Neural progenitor cell (in vitro differentiated cells): ENCODE measurements at regions not wholly inside any gene's neighbourhood (a gene's known extent, or its start where the extent isn't known, plus 50 kb on each side); places are given as distances from the start of the nearest gene placed in this dataset.

Experiments used
- CTCF ChIP-seq: fragments of 200-600 bp; sonication (generic); IDR thresholded peaks from 2 replicates; pipeline ENCODE4 v1.5.1; 2017; ENCODE audit warnings: antibody characterized with exemption, mild to moderate bottlenecking
- EZH2 ChIP-seq: fragments of 200-600 bp; sonication (generic); IDR thresholded peaks from 2 replicates; pipeline ENCODE4 v1.6.1; 2017; ENCODE audit warnings: antibody characterized with exemption, mild to moderate bottlenecking, moderate library complexity

DNA sequence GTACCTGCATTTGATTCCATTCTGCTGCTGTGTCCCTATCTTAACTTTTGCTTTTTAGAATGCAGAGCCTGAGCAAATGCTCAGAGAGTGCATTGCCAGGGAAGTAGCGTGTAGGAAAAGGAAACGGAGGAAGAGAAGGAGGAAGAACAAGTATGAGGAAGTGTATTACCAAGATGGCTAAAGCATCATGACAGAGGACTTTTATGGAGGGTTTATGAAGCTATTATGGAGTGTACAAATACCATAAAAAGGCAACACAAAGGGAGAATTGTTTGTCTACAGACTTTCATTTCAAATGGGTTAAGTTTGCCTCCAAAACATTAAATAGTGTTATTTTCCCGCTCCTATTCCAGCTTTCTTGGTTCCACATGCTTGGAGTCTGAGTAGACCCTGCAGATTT is 1899.8 kb upstream of the NUDT12 start:
- TF ChIP-seq EZH2 = no peak
- TF ChIP-seq CTCF = no peak
